ENCODE measurements at regions not wholly inside any gene's neighbourhood (a gene's known extent, or its start where the extent isn't known, plus 50 kb on each side); places are given as distances from the start of the nearest gene placed in this dataset.

DNA sequence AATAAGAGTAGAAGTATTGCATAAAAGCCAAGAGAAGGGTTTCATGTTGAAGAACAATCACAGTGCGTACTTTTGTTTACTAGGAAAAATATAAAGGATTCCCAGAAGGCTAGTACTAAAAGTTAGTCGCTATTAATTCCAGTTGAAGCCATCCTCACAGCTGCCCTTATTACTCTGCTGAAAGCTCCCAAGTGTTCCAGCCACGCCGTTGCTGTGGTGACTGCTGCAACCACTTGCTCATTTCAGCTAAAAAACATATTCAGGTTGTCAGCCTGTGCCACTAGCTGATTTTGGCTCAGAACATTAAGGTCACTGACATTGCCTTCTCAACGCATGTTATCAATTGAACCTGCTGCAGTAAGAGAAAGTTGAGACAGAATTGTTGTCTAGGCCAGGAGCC is 87.1 kb upstream of the FNDC3A start:
- no peak for DNase-seq (ENCODE audit: low spot score)

DNA sequence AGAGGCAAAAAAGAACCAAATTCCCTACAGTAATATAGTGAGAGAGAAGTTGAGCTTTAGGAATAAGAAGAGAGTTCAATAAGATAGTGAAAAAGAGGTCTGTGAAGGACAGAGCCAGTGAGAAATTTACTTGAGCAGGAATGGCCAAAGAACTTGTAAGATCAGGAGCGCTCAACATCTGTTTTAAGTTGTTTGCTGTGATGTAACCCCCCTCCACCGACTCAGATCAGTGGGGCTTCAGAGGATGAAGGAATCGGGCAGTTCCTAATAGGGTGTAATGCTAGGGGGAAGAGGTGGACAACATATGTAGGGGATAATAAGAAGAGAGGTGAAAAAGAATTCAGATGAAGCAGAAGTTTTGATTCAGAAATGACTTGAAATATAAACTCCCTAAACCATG is 85.3 kb upstream of the FNDC3A start:
- DNase-seq (ENCODE audit: low spot score) = no peak

DNA sequence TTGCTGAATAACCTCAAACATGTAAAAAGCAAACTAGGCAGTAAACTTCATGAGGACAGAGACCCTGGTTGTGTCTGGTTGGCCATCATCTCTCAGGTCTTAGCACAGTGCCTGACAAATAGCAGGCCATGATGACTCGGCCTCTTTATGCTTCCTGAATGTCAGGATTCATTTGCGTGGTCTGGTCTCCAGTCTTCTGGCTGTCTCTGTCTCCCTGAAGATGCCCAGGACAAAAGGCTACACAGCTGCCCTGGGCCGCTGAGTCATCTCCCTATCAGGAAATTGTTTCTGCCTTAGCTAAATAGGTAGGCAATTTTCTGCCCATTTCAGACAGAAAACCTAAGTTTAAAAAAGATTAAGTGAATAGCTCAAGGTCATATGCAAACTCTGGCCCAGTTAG is 84.1 kb upstream of the FNDC3A start:
- no peak for DNase-seq (ENCODE audit: low spot score)

DNA sequence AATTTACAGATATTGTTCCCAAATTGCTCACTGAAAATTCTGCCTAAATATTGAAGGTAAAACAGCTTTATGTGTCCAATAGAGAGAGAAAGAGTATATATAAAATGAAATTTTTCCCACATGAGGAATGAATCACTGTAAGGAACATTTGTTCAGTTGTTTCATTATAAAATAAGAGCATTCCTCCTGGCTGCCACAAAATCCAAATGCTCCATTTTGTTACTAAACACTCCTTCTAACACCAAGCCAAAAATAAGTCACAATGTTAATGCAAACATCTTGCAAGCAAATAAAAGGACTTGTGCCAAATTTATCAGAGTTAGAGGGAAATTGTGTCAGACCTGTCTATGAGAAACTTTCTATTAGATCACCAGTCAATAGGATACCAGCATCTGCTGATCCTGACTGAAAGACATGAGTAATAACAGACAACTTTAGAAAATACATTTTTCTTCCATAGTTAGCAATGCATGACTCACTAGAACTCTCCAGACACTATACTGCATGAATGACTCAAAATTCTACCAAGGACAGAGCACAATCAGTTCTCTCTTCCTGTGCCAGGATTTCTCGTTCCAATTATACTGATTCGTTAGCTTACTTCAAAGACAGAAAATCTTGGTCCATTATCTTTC is 83.5 kb upstream of the FNDC3A start:
- DNase-seq (ENCODE audit: low spot score) = no peak

DNA sequence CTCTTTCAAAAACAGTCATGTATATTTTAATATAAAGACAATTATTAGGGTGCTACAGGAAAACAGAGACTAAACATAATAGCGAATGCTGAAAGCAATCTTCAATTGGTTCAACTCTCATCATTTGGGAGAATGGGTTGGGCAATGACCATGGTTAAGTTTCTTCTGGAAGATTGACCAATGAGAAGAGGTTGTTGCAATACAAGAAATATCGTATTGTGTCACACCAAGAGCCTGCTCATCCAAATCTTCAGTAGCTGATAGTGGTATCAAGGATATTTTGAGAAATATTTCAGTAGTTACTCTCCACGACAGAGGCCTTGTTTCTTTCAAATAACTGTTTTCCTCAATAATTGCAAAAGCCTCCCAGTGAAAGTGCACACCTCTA is 83.0 kb upstream of the FNDC3A start:
- DNase-seq (ENCODE audit: low spot score) = no peak

DNA sequence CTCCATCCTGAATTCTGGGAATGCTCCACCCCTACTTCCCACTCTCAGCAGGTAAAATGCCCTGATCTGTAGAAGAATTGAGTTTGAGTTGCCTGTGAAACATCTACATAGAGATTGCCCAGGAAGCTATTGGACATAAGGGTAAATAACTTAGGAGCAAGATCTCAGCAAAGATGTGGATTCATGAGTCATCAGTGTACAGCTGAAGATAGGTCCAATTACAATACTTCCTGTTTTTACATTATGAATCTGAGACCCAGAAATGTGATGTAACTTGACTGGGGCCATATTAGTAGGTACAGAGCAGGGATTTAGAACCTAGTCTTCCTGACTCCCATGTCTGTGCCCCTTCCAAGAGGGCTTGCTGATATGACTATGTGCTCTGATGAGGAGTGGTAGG is 79.4 kb upstream of the FNDC3A start:
- no peak for DNase-seq (ENCODE audit: low spot score)

DNA sequence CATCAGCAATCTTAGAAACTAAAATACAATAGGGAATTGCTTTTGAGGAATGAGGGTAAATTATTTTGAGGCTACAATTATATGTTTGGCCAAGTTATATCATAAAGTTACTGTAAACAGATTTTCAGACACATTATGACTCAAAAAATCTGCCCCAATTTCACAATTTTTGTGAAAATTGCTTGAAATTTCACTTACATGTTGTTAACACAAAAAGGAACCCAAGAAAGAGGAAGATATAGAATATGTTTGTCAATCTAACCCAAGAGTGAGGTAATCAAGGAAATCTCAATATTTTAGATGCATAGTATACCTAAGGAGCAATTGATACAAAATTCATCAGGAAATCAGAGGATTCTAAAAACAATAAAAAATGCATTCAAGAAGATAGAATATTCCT is 73.9 kb upstream of the FNDC3A start:
- no peak for DNase-seq (ENCODE audit: low spot score)

DNA sequence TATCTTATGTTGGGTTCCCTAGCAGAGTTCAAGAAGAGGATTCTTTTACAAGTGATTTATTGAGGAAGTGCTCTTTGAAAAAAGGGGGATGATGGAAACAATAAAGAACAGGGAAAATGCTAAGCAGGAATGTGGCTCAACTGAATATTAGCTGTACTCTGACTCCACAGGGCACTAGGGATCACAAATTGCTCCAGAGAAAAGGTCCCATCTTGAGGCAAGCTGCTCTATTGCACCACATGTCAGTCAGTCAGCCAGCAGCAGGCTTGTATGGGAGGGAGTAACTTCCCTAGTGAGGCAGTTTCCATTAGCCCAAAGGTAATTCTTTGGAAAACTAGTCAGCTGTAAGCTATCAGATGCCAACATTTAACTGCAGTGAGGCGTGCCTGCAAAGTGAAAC is 73.3 kb upstream of the FNDC3A start:
- no peak for DNase-seq (ENCODE audit: low spot score)

DNA sequence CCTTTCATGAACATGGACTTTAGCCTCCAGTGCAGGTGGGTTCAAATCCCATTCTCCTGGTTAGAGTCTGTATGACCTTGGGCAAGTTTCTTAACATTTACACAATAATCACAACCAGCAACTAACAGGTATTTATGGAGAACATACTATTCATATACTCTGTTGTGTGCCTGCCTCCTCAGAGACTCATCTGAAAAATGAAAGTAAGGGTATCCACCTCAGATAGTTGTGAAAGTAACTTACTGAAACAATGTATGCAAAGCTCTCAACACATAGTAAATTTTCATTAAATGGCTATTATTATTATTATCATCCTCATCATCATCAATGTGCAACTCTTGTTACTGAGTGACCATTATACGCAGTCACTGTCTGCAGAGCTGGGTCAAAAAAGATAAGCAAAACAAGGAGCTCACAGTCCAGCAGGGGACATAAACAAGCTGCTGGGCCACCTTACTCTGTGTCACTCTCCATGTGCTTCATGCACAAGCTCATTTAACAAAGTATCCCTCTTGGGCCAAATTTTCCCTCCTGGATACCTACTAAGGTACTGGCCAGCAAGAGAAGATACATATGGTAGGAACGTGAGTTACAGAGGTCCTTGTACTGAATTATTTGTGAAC is 70.9 kb upstream of the FNDC3A start:
- DNase-seq (ENCODE audit: low spot score) = no peak

DNA sequence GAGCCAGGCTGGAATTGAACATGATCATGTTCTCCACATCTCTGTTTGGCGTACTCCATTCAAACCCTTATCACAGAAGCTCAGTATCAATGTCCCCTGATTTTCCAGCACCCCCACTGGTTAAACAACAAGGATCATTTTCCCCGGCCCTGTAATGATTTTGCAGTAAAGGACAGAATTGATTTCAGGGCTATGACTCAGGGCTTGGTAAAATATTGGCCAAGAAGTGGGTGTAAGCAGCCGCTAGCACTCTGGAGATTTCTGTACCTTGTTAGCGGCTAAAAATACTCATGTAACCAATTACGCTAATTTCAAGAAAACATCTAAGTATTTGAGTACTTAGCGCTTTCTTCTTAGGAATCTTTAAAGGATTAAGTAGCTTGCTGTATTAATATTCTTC is 69.5 kb upstream of the FNDC3A start:
- no peak for DNase-seq (ENCODE audit: low spot score)

DNA sequence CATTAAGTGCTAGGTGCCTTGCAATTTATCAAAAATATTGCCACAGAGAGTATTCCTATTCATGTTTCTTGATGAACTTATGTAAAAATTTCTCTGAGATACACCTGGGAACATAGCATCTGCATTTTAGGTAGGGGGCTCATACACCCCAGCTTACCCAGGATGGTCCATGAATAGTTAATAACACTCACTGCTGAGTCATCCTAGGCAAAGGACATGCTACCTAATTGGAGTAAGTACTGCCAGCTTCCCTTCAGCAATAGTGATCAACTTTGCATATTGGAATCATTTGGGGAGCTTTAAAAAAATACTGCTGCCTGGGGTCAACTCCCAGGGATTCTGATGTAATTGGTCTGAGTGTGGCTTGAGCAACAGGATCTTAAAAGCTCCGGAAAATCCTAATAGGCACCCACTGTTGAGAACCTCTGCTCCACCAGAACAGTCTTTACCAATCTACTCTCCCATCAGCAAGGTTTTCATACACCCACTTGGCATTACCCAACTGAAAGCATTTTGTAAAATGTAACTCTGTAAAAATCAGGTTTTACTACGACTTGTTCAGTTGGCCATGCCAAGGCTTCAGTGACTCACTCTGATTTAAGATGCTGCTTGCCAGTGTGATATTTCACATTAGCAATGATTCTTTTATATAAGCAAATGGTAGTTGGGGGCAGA is 67.2 kb upstream of the FNDC3A start:
- no peak for DNase-seq (ENCODE audit: low spot score)

DNA sequence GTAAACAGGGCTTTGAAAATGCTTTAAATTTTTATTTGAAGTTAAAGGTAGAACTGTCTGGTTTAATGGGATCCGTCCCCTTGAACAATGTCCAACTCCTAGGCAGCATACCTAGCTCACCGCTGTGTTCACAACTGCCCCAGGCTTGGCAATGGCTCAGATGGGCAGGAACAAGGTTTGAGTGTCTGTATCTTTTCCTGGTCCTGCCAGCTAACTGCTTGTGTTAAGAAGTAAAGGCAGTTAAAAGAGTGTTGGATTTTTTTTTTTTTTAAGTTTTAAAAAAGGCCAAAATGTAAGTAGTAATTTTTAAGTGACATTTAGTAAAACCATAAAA is 66.7 kb upstream of the FNDC3A start:
- no peak for DNase-seq (ENCODE audit: low spot score)

DNA sequence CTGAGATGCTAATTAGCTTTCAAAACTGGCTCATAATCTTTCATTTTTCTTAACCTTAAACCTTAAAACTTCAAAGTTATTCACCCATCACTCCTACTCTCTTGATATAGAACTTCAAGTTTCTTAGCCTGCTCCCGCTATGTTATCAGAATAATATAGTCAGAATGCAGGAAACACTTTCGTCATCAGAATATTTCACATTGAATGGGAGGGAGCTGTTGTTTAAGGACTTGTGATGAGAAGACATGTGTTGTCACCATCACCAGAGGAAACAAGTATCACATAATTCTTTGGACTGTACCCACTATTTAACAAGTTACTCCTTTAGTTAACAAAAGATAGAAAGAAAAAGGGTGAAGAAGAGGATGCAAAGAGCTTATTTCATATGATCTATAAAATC is 65.0 kb upstream of the FNDC3A start:
- no peak for DNase-seq (ENCODE audit: low spot score)

DNA sequence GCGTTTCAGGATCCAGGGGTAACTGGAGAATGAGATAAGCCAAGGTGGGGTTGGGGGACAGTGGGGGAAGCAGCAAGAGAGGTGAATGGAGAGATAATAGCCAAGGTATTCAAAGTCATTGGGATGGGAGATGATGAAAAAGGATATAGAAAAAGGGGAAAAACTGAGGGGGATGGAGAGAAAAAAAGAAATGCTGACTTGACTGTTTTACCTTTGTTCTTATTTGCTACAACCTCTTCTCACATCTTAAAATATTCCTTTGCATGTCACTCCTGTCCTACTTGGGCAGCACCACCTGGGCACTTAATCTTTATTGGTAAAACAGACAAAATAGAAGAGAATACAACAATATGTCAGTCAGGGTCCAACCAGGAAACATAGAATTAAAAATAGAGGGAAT is 56.0 kb upstream of the FNDC3A start:
- DNase-seq (ENCODE audit: low spot score) = no peak

DNA sequence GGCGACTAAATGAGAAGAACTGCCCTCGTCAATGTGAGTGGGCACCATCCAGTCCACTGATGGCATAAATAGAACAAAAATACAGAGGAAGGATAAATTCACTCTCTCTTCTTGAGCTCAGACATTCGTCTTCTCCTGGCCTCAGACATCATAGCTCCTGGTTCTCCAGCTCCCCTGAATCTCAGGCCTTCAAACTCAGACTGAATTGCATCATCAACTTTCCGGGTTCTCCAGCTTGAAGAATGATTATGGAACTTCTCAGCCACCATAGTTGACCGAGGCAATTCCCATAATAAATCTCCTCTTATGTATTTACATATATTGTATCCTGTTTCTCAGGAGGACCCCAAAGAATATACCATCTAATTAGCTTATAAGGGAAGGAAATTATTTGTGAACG is 55.0 kb upstream of the FNDC3A start:
- DNase-seq (ENCODE audit: low spot score) = no peak

DNA sequence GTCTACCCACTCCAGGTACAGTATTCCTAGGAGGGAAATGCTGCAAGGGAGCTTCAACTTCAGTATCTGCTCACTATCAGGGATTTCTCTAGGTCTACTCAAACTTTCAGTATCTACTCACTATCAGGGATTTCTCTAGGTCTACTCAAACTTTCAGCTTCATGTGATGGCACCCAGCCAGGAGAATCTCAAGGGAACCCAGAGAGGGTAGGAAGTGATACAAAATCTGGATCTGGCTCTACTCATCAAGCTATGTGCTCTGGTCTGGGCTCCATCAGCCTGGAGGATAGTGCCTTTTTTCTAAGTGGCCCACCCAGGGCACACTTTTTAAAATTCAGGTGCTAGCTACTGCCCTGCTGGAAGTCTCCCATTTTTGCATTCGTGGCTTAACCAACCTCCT is 52.3 kb upstream of the FNDC3A start:
- DNase-seq (ENCODE audit: low spot score) = no peak

DNA sequence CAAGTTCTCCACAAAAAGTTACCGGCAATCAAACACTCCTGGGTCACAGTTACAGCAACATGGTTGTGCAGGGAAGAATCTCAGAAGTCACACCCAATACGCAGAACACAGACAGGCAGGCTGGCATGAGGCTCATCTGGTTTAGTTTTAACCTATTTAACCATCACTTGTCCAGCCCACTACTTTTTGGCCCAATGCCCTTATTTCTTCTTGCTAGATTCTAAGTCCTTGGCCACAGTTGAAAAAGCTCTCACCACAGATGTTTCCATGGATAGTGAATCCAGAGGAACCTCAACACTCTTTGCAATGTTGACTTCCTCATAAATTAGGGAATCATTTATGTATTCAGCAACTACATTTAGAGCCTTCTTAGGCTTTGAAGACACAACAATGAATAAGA is 50.7 kb upstream of the FNDC3A start:
- DNase-seq (ENCODE audit: low spot score) = no peak
